ENCODE measurements at regions not wholly inside any gene's neighbourhood (a gene's known extent, or its start where the extent isn't known, plus 50 kb on each side); places are given as distances from the start of the nearest gene placed in this dataset.

GRCh38 chr7:148950806-148951205 lies 66.7 kb upstream of the EZH2 start:
- H3K27ac ChIP-seq (ENCODE audit: low read depth in 1 of 3, low read length in 2 of 3): no peak overlapping the region
- H3K27me3 ChIP-seq (ENCODE audit: control insufficient read depth in 3 of 3, insufficient read depth in 3 of 3, low read length in 3 of 3): no peaks in the 10 kb centered on the region
- WGBS, 3 donors: 92 to 96% (median 93%) methylated on average over 4 of the region's 4 CpGs
- H3K36me3 ChIP-seq (ENCODE audit: control insufficient read depth in 3 of 3, insufficient read depth in 2 of 3, low read depth in 1 of 3, low read length in 3 of 3): no peaks in the 10 kb centered on the region
- DNase-seq: no peak
- no peak for FAIRE-seq
- no peaks in the 10 kb centered on the region for H3K9me3 ChIP-seq (ENCODE audit: control insufficient read depth in 2 of 2, insufficient read depth in 1 of 2, low read depth in 1 of 2, low read length in 1 of 2)
- H3K4me3 ChIP-seq (ENCODE audit: low read depth in 1 of 3, low read length in 3 of 3): no peak overlapping the region
- no peaks in the 10 kb centered on the region for H3K4me1 ChIP-seq (ENCODE audit: control insufficient read depth in 3 of 3, insufficient read depth in 2 of 3, low read depth in 1 of 3, low read length in 2 of 3)

GRCh38 chr7:148944935-148945934 lies 61.1 kb upstream of the EZH2 start:
- no peaks in the 10 kb centered on the region for H3K36me3 ChIP-seq (ENCODE audit: control insufficient read depth in 3 of 3, insufficient read depth in 2 of 3, low read depth in 1 of 3, low read length in 3 of 3)
- DNase-seq (no peak), FAIRE-seq (peak; percentile 97)
- no peak overlapping the region for H3K27ac ChIP-seq (ENCODE audit: low read depth in 1 of 3, low read length in 2 of 3)
- WGBS, 3 donors: 51 to 67% (median 66%) methylated on average over 8 of the region's 8 CpGs
- H3K4me3 ChIP-seq (ENCODE audit: low read depth in 1 of 3, low read length in 3 of 3): no peak overlapping the region
- no peaks in the 10 kb centered on the region for H3K9me3 ChIP-seq (ENCODE audit: control insufficient read depth in 2 of 2, insufficient read depth in 1 of 2, low read depth in 1 of 2, low read length in 1 of 2)
- no peaks in the 10 kb centered on the region for H3K4me1 ChIP-seq (ENCODE audit: control insufficient read depth in 3 of 3, insufficient read depth in 2 of 3, low read depth in 1 of 3, low read length in 2 of 3)
- H3K27me3 ChIP-seq (ENCODE audit: control insufficient read depth in 3 of 3, insufficient read depth in 3 of 3, low read length in 3 of 3): no peaks in the 10 kb centered on the region

- Histone ChIP-seq H3K27me3 (ENCODE audit: control insufficient read depth in 3 of 3, insufficient read depth in 3 of 3, low read length in 3 of 3) (no peaks in the 10 kb centered on the region), H3K4me3 (ENCODE audit: low read depth in 1 of 3, low read length in 3 of 3) (peak overlapping the region; percentile 50 to 90 (median 62)), H3K27ac (ENCODE audit: low read depth in 1 of 3, low read length in 2 of 3) (peak overlapping the region; percentile 8 to 96 (median 60)), H3K36me3 (ENCODE audit: control insufficient read depth in 3 of 3, insufficient read depth in 2 of 3, low read depth in 1 of 3, low read length in 3 of 3) (no peaks in the 10 kb centered on the region), H3K9me3 (ENCODE audit: control insufficient read depth in 2 of 2, insufficient read depth in 1 of 2, low read depth in 1 of 2, low read length in 1 of 2) (no peaks in the 10 kb centered on the region), H3K4me1 (ENCODE audit: control insufficient read depth in 3 of 3, insufficient read depth in 2 of 3, low read depth in 1 of 3, low read length in 2 of 3) (no peaks in the 10 kb centered on the region)
- no peak for FAIRE-seq
- peak; percentile 62 to 71 for DNase-seq
- WGBS, 3 donors: 1 to 6% (median 4%) methylated on average over 17 of the region's 17 CpGs
These were observed 57.6 kb upstream of the EZH2 start for GRCh38 chr7:148941598-148942275.

GRCh38 chr7:148940702-148941597 lies 56.9 kb upstream of the EZH2 start:
- Histone ChIP-seq H3K27ac (ENCODE audit: low read depth in 1 of 3, low read length in 2 of 3) (peak overlapping the region; percentile 60 to 96 (median 96)), H3K36me3 (ENCODE audit: control insufficient read depth in 3 of 3, insufficient read depth in 2 of 3, low read depth in 1 of 3, low read length in 3 of 3) (no peaks in the 10 kb centered on the region), H3K27me3 (ENCODE audit: control insufficient read depth in 3 of 3, insufficient read depth in 3 of 3, low read length in 3 of 3) (no peaks in the 10 kb centered on the region), H3K4me3 (ENCODE audit: low read depth in 1 of 3, low read length in 3 of 3) (peak overlapping the region; percentile 61 to 90 (median 62)), H3K4me1 (ENCODE audit: control insufficient read depth in 3 of 3, insufficient read depth in 2 of 3, low read depth in 1 of 3, low read length in 2 of 3) (no peaks in the 10 kb centered on the region), H3K9me3 (ENCODE audit: control insufficient read depth in 2 of 2, insufficient read depth in 1 of 2, low read depth in 1 of 2, low read length in 1 of 2) (no peaks in the 10 kb centered on the region)
- DNase-seq: peak; percentile 82 to 93
- FAIRE-seq: peak; percentile 26
- 0 to 1% (median 1%) methylated on average over 43 of the region's 43 CpGs for WGBS, 3 donors

- Histone ChIP-seq H3K27ac (ENCODE audit: low read depth in 1 of 3, low read length in 2 of 3) (peak overlapping the region in 1 of 3 donors; percentile 1), H3K36me3 (ENCODE audit: control insufficient read depth in 3 of 3, insufficient read depth in 2 of 3, low read depth in 1 of 3, low read length in 3 of 3) (no peaks in the 10 kb centered on the region), H3K4me3 (ENCODE audit: low read depth in 1 of 3, low read length in 3 of 3) (no peak overlapping the region), H3K9me3 (ENCODE audit: control insufficient read depth in 2 of 2, insufficient read depth in 1 of 2, low read depth in 1 of 2, low read length in 1 of 2) (no peaks in the 10 kb centered on the region), H3K27me3 (ENCODE audit: control insufficient read depth in 3 of 3, insufficient read depth in 3 of 3, low read length in 3 of 3) (no peaks in the 10 kb centered on the region), H3K4me1 (ENCODE audit: control insufficient read depth in 3 of 3, insufficient read depth in 2 of 3, low read depth in 1 of 3, low read length in 2 of 3) (no peaks in the 10 kb centered on the region)
- FAIRE-seq (no peak), DNase-seq (peak in 1 of 2 donors; percentile 32)
- WGBS, 3 donors: 77 to 89% (median 87%) methylated on average over 1 of the region's 1 CpG
These were observed 55.2 kb upstream of the EZH2 start for GRCh38 chr7:148939128-148939755.

GRCh38 chr7:148935451-148935850 lies 51.4 kb upstream of the EZH2 start:
- FAIRE-seq (no peak), DNase-seq (no peak)
- Histone ChIP-seq H3K36me3 (ENCODE audit: control insufficient read depth in 3 of 3, insufficient read depth in 2 of 3, low read depth in 1 of 3, low read length in 3 of 3) (peaks cover 0 to 2% (median 0%) of the 10 kb centered on the region in 3 donors), H3K4me1 (ENCODE audit: control insufficient read depth in 3 of 3, insufficient read depth in 2 of 3, low read depth in 1 of 3, low read length in 2 of 3) (no peaks in the 10 kb centered on the region), H3K4me3 (ENCODE audit: low read depth in 1 of 3, low read length in 3 of 3) (no peak overlapping the region), H3K27me3 (ENCODE audit: control insufficient read depth in 3 of 3, insufficient read depth in 3 of 3, low read length in 3 of 3) (no peaks in the 10 kb centered on the region), H3K27ac (ENCODE audit: low read depth in 1 of 3, low read length in 2 of 3) (no peak overlapping the region), H3K9me3 (ENCODE audit: control insufficient read depth in 2 of 2, insufficient read depth in 1 of 2, low read depth in 1 of 2, low read length in 1 of 2) (no peaks in the 10 kb centered on the region)
- 95 to 100% (median 98%) methylated on average over 5 of the region's 5 CpGs for WGBS, 3 donors

All from small intestine (tissue), 7 donors.